Fibroblast of skin of abdomen (primary cell): ENCODE measurements at regions not wholly inside any gene's neighbourhood (a gene's known extent, or its start where the extent isn't known, plus 50 kb on each side); places are given as distances from the start of the nearest gene placed in this dataset.

ENCODE experiments used
- DNase-seq: peaks from one replicate; pipeline ENCODE4 v3.0.0-alpha.2; 2013

DNA sequence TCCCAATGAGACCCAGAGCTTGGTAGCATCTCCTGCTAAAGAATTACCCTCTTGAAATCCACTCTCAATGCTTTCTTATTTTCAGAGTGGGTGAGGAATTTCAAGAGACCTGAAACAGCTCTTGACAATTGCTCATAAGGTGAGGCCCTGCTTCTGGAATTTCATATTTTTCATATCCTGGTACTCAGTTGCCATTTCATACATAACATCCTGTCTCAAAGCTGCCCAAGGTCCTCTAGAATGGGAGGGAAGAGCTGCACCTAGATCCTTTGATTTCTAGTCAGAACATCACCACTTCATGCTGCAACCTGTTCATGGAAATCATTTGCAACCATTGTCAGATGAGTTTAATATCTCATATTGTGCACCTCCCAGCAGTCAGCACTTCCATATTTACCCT lies 404.8 kb upstream of the GALNT5 start:
- DNase-seq = no peak

DNA sequence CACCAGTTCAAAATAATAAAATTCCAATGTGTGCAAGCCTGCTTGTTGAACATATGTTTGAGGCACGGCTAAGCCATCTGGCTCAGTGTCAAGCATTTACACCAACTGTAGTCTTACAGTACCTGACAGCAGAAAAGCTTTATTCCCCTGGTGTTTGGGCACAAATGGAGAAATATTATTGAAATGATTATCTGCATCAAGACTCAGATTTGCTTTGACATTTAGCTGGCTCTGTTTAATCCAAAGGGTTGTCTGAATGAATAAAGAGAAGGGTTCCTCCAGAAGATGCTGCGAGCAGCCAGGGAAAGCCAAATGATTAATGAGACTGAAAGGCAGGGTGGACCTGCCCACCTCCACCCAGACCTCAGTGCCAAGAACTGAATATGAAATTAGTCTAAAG lies 393.2 kb upstream of the GALNT5 start:
- peak; percentile 49 for DNase-seq

DNA sequence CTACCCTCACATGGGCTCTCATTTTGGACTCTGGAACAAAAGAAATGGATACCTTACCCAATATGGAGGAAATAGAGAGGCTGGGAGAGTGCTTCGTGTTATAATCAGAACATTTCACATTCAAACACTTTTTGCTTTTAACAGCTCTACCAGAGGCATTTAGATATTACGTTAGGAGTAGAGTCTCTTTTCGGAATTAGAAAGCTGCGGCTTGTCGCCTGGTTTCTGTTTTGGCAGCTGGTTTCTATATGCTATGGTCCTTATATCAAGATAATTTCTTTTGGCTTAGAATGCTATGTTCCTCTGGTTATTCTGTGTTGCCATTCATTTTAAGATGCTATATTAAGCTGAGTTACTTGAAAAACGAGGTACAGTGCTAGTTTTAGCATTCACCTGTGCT lies 392.8 kb upstream of the GALNT5 start:
- no peak for DNase-seq

DNA sequence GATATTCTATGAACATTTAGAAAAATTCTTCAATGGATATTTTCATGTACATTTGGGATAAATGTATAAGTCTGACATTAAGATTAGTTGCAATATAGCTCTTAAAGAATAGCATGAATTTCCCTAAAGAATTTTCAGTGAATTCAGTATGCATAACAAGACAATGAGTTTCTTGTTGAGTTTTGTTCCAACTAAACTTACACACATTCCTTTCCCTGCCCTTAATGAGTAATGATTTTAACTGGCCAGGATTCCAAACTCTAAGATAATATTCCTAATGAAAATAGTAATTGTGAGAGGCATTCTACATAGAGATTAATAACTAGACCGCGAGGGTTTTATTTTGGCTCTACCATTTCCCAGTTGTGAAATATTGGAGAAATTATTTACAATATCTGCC lies 390.3 kb upstream of the GALNT5 start:
- peak; percentile 32 for DNase-seq

DNA sequence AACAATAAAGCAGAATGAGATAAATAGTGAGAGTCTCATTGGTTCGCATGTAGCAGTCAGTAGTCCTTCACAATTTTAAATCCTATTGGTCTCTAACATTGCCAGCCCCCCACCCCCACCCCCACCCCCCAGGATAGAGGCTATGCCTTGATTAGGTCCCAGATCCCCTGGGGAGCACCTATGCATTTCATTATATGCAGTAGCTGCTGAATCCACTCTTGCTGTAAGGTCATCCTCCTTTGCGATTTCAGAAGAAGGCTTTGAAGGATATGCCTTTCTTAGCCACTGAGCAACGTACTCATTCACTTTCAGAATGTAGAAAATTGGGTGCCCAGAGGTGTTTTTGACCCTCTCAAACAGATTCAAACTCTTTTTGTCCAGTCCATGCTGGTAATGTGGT lies 382.8 kb upstream of the GALNT5 start:
- DNase-seq = no peak

DNA sequence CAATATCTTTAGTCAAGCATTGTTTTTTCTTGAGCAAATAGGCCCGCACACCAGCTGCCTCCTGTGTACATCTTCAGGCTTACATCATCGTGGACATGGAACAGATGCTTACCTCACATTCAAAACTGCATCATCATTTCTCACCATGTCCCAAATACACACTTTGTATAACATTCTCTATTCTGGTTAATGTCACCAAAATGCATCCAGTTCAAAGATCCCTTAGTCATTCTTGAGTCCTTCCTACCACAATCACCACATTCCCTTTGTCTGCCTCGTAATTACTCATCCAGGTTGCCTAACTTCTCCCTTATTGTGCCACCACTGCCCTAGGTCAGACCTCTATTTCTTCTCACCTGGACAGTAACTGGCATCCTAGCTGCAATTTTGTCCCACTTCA lies 373.7 kb upstream of the GALNT5 start:
- DNase-seq = peak; percentile 30

DNA sequence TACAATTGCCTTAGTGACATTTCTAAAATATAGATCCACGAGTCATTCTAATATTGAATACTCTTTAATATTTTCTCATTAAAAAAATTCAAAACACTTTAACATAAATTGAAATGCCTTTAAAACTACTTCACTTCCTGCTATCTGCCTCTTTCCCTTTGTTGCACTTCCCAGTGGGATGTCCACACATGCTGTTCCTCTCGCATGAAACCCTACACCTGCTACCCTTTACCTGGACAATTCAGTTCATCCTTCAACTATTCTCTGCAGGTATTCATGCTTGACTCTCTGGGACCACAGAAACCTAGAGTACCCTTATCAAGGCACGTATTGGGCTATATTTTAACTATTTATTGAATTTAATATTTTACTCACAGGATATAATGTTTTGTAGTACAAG lies 373.3 kb upstream of the GALNT5 start:
- DNase-seq = no peak

DNA sequence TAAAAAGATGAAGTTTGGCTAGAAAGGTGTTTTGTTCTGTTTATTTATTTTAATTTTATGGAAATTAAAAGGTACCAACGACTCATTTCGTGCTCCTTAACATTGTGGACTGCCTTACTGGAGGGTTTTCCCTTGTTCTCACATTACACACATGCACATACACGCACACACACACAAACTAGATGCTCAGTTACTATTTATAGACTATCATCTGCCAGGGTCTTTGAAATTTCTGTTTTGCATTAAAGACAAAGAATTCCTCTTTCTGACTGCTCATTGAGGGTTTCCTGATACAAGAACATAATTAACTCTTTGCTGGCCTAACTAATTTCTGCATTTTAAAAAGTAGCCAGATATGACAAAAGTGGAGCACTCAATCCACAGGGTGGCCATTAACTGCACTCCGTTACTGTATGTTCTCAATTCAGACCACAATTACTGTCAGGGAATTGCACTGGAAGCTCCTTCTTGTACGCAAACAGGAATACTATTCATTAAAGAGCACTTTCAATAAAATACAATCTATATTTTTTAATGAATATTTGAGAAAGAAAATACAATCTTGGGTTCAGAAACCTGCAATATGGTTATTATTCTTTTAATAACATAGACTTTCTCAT lies 366.9 kb upstream of the GALNT5 start:
- DNase-seq = peak; percentile 62

DNA sequence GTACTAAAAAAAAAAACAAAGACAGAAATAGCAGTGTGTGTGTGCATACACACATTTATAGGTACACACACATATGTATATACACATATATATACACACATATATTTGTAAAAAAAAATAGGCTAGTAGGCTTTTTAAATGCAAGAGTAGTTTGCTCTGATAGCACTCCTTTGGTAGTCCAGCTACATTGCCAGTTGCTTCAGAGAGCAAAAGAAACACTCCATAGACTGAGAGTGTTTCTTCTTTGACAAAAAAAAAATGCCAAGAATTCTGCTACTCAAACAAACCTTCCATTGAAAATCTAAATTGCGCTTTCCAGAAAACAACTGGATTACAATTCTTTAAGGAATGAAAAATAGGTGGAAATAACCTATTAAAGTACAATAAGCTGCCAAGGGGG lies 365.9 kb upstream of the GALNT5 start:
- DNase-seq = no peak

DNA sequence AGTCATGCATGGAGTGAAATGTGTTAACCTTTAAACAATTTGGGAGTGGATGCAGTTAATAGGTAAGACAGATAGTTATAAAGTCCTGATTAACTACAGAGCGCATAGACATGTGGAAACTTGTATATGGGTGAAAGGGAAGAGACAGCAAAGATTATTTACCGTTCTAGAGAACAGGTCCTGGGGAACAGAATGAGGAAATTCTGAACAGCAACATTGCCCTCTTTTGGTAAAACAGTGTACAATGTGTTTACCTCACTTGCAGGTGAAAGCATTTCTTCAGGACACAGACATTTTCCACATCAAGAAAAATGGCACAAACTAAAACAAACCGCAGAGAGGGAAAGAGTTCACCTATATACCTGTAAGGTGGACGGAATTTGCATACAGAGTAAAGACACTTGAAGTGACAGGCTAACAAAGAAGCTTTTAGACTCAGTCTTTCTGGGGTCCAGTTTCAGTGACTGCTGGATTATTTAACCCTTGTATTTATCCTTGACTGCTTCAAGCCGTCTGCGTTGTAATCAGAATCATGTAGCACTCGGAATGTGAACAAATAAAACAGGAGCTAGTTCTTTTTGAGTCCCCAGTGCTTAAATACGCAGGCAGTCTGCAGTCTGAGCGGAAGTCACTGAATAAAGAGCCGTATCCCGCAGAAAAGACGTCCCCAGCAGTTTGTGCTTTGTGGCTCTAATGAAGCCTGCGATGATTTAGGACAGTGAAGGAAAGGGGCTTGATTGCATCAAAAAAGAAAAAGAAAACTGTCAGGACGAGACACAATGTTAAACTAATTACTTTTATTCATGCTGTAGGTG lies 364.8 kb upstream of the GALNT5 start:
- DNase-seq = peak; percentile 42

DNA sequence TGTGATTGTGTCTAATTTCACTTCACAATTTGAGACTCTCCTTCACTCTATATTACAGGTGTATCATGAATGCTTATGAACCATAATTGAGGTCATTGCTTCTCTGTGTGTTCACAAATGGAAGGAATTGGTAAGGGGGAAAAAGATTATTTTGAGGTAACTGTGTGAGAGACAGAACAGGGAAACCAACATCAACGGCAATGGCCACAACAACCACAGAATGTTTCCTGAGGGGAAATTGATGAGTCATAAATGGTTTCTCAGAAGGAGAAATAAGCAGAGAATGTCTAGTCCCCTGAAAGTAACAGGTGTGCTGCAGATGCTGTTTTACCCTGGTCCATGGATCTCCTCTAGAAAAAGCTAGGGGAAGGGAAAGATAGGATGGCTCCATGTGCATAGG lies 361.2 kb upstream of the GALNT5 start:
- DNase-seq = peak; percentile 58

DNA sequence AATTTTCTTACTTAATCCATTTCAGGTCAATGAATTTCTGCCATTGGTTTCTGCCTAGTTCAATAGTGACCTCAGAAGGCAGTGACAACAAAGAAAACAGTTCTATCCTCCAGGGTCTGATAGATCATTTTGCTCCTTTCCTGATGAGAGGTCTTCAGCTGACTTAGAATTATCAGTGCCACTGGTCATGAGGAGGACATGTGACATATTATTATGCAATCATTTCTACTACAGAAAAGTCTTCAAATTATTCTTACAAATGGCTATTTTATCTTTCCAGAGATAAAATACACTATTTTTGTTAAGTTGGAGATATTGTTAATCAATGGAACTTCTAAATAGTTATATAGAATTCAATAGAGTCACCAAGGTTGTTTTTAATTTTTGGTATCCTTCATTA lies 360.0 kb upstream of the GALNT5 start:
- no peak for DNase-seq

DNA sequence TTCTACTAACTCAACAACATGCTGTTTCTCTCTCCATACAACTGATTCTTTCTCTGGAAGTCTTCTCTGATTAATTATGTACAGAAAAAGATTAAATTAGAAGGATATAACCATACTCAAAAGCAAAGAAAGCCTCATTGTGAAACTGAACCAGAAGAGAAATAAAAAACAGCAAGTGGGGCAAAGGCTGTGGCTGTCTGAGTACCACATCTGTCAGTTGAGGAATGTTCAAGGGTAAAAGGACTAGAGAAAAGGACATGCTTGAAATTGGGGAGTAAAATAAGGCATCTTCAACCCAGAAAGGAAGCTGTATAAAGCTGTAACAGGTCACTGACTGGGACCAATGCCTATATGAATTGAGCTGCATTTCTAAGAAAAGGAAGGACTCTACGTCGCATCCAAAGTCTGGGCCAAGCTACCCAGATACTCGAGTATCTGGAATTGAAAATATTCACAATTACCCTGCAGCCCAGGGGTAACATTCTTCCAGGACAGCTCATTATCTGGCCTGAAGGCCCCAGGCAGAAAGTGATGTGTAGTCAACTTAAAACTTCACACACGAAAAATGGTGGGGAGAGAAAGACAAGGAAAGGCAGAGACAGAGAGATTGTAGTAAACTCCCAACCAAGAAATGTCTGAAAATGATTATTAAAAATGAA lies 356.0 kb upstream of the GALNT5 start:
- DNase-seq = peak; percentile 72

DNA sequence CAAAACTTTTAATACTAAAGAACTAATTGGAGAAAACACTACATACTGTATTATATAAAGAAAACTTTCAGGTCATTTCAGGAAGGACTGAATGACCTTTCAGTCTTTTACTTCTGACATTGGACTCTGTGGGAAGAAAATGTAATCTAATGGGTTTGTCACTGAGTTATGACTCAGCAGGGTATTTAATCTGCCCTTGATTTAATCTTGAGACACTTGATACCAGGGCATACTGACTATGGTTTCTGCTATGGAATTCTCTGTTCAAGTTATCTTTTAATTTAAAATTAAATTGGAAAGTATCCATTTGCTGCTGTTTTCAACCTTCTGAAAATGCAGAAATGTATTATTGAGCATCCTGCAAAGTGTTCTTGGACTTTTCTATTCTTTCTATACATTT lies 354.2 kb upstream of the GALNT5 start:
- DNase-seq = no peak

DNA sequence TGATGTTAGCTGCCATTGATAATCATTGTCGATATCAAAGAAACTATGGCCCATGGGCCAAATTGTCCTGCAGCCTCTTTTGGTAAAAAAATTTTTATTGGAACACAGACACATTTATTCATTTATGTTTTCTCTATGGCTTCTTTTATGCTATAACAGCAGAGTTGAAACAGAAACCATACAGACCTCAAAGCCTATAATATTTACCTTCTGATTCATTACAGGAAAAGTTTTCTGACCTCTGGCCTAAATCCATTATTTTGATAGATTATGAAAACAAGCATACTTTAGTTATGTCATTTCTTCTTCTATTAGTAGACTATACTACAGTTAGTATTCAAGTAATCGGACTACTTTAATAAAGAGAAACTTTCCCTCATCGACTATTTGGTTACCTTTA lies 349.7 kb upstream of the GALNT5 start:
- no peak for DNase-seq

DNA sequence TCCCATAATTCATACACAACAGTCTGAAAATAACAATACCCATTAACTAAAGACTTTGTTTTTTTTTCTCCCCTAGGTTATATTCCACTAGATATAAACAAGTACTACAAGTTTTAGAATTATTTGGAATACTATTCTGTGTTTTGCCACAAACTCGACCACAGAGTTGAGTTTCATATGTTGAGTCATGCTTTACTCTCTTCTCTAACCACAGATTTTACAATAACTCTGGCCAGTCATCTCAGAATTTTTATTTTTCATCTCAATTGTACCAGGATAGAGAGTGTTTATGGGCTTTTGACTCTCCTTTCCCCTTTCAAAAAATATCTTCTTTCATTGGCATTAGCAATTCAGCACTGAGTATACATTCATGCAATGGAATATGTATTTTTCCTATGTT lies 348.7 kb upstream of the GALNT5 start:
- DNase-seq = peak; percentile 77

DNA sequence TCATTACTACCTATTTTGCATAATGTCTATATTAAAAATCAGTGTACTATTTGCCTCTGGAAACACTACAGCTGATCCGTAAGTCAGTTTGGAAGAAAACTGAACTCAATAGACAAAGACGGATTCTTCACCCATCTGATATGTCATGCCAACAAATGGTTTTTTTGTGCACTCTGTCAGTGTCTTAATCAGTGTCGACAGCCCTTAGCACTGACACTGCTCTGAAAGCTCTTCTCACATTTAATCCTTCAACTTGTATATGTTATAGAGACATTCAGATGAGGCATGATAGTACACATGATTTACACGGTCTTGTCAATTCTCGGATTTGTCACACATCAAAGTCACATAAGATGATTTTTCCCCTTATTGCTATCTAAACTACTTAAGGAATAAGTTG lies 347.5 kb upstream of the GALNT5 start:
- no peak for DNase-seq

DNA sequence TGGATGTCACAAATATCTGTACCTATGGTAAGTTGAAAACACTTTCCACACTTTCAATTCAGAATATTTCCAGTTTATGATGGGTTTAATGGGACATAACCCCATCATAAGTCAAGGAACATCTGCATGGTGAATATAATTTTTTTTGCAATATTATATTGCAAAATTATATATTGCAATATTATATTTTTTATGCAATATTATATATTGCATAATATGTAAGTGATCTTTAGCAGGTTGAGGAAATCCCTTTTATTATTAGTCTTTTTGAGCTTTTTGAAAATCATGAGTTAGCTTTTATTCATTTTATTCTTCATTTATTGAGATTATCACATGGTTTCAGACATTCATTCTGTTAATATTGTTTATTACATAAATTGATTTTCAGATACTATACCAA lies 342.2 kb upstream of the GALNT5 start:
- DNase-seq = no peak

DNA sequence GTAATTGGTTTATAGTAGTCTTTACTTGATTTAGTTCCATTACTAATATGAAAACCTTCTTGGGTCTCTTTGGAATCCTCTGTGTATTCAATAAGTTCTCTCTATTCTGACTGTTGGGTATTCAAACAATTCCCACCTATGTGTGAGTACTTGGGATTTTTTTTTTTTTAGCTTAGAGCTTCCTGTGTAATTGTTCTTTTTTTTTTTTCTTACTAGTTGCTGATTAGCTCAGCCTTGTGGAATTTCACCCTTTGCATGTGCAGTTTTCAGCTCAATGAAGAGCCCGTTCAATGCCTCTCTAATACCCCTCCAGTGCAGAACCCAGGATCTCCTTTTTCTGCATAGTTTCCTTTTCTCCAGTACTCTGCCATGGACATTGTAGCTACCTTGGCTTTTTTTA lies 339.1 kb upstream of the GALNT5 start:
- peak; percentile 14 for DNase-seq

DNA sequence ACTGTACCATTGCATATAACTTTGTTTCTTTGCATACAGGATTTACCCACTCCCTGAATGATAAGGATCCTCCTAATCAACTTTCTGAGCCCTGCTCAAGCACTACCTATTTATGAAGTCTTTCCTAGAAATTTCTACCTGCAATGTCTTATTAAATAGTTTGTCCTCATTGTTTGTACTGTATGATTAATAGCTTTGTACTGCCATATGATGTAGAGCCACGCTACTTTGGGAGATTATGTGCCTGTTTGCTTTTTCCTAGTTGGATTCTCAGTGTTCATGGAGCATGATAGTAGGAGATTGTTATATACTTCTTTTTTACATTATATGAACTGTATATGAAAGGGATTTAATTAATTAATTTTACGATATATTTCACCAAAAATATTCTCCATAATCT lies 327.1 kb upstream of the GALNT5 start:
- no peak for DNase-seq

DNA sequence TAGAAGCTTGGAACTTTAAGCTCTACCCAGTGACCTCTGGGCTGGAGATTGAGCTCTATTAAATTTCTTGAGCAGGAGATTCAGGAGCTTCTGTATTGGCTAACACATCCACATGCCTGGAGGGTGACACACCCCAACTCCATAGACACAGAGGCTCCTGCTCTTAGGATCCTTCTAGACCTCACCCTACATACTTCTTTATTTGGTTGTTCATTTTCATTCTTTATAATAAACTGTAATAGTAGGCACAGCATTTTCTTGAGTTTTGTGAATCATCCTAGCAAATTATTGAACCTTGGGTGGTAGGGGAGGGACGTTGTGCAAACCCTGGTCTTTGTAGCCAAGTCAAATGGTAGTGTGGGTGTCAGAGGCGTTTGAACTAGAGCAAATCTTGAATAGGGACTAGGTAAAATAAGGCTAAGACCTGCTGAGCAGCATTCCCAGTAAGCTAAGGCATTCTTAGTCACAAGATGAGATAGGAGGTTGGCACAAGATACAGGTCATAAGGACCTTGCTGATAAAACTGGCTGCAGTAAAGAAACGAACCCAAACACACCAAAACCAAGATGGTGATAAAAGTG lies 323.8 kb upstream of the GALNT5 start:
- DNase-seq = no peak

DNA sequence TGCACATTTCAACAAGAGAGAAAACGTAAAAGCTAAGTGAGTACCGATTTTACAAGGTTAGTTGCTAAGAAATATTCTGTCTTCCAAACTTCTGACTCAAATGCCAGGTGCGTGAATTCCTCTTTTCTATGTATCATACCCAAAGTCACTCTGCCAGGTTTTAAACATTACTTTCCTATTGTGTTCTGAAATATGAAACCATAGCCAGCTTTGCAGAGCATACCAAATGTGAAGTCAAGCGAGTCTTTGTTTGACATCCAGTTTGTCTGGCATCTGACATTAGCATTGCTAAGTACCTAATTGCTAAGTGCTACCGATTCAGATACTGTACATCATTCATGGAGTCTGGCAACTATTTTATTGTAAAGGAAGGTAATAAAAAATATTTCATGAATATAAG lies 321.9 kb upstream of the GALNT5 start:
- no peak for DNase-seq

DNA sequence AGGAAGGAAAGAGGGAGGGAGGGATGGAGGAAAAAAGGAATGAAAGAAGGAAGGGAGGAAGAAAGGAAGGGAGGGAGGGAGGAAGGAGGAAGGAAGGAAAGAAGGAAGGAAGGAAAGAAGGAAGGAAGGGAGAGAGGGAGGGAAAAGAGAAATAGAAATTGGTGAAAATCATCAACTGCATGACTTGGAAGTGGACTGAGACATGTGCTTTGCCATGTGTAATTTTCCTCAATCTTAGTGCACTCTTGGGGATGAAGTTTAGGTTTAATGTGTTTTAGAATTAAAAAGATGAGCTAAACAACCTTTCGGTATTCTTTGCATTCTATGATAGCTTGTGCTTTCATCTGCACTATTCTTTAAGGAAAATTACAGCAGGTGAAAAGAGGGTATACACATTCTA lies 320.1 kb upstream of the GALNT5 start:
- DNase-seq = no peak

DNA sequence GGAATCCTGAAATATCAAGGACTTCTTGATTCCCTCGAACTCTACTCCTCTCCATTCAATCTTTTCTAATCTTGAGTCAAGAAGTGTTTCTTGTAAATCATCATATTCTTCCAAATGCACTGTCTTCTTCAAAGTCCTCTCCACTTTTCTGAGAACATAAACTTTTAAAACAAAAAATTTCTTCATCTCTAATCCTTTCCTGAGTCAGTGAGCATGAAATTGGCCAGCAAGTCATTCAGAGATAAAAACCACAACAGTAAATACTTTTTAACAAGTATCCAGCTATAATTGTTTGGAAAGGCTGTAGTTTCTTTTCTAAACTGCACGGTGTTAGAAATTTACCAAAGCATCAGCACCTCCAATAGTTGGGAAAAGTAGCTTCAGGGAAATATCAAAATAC lies 312.6 kb upstream of the GALNT5 start:
- no peak for DNase-seq
